GM12873 (cell line): ENCODE measurements at regions not wholly inside any gene's neighbourhood (a gene's known extent, or its start where the extent isn't known, plus 50 kb on each side); places are given as distances from the start of the nearest gene placed in this dataset.

Experiments
- TF ChIP-seq, protein P1 (sequence below): IDR thresholded peaks from 2 replicates; pipeline ENCODE4 v1.5.1; 2012; ENCODE audit warnings: low read depth, mild to moderate bottlenecking, moderate library complexity, low read length, control low read depth; ENCODE audit not compliant: insufficient read depth; ENCODE audit errors: missing control alignments

DNA sequence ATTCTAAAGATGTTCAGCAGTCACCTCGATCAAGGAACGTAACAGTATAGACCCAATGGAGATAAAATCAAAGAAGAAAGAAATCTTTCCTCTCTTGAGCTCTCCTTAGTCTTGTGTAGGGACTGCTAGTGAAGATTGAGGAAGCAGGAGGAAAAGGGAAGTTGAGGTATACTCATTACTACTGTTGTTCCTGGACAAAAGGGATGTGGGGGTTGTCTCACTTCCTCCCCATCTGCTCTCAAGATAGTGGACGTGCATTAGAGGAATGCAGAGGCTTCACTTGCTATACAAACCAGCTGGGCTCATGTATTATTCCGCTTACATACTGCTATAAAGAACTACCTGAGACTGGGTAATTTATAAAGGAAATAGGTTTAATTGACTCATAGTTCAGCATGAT is 208.9 kb upstream of the ARHGEF9 start:
- TF ChIP-seq, protein P1, sequence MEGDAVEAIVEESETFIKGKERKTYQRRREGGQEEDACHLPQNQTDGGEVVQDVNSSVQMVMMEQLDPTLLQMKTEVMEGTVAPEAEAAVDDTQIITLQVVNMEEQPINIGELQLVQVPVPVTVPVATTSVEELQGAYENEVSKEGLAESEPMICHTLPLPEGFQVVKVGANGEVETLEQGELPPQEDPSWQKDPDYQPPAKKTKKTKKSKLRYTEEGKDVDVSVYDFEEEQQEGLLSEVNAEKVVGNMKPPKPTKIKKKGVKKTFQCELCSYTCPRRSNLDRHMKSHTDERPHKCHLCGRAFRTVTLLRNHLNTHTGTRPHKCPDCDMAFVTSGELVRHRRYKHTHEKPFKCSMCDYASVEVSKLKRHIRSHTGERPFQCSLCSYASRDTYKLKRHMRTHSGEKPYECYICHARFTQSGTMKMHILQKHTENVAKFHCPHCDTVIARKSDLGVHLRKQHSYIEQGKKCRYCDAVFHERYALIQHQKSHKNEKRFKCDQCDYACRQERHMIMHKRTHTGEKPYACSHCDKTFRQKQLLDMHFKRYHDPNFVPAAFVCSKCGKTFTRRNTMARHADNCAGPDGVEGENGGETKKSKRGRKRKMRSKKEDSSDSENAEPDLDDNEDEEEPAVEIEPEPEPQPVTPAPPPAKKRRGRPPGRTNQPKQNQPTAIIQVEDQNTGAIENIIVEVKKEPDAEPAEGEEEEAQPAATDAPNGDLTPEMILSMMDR = no peak

DNA sequence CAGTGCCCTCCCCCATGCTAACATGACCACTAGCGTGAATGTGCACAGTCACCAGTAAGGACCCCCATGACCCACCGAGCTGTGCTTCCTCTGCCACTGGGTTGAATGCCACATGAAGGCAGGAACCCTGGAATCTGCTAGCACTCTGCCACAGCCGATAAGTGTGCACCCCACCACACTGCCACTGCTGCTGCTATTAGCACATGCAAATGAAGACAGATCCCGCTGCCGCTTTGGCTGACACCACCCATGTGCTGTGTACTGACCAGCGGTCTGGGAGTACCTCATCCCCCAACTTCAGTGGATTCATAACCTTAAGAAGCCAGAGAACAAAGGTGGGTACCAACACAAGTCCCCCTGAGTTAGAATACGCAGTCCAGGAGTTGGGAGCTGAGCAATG is 200.9 kb upstream of the ARHGEF9 start:
- TF ChIP-seq, protein P1 = no peak

DNA sequence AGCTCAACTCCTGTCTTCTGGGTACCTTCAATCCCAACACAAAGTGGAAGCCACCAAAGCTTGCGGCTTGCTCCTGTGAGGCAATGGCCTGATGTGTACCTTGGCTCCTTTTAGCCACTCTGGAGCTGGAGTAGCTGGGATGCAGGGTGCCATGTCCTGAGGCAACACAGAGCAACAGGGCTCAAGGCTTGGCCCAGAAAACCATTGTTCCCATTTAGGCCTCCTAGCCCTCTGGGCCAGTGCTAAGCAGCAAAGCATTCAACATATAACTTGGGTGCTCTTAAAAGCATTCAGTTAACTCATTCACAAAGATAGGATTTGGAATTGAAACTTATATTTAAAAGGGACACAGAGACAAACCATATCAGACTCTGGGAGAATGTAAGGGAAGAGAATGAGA is 194.5 kb upstream of the ARHGEF9 start:
- TF ChIP-seq, protein P1 = no peak

DNA sequence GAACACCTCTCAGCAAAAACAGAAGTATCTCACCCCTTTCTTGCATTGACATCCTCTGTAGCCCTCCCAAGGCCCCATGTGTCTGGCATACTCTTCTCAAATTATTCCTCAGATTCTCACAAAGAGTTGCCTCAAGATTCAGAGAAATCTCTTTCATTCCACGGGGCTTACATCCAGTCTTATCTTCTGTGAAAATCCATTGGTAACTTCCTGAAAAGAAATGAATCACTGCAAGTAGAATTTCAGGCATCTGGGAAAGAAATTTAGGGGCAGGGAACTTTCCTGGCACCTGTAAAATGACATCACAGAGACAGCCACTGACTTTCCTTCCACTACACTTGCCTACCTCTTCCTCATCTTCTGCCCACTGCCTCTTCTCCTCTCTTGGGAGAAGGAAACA is 182.5 kb upstream of the ARHGEF9 start:
- TF ChIP-seq, protein P1 = no peak

DNA sequence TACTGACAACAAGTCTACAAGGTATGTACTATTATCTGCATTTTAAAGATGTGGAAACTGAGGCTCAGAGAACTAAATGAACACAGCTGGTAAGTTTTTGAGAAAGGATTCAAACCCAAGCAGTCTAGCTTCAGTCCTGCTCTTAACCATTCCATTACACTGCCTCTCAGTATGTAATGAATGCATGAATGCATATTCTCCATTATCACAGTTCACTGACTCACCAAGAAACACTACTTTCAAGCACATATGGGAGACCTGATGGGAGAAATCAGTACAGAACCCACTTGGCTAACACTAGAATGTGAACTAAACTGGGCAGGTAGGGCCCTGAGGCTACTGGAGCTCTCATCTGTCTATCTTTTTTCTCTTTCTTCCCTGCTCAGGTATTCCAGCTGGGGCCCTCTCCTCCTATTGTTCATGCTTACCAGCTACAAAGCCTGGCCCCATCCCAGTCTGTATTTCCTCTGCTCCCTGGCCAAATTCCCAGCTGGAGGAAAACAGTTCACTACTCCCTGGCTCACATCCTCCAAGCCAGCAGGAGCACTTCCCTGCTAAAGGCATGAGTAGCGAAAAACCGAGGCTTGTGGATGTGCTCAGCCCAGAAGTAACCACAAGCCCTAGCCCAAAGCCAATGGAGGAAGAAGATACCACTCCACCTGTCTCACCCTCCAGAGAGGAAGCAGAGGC is 178.2 kb upstream of the ARHGEF9 start:
- TF ChIP-seq, protein P1 = no peak

DNA sequence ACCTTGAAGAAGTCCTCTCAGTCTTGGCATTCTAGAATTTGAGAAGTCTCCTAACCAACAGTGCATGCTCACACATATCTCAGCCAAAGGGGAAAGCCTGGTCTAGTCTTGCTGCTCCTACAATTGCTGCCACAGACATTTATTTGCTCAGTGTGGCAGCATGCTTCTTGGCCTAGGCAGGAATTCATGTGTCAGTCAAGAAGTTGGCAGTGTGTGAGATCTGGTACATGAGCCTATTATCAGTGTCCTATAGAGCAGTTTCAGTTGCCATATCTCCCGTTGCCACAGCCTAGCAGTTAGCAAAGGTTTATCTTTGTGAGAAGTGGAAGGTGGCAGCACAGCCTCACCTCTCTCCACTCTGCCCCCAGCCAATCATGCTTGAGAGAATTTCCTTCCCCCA is 176.9 kb upstream of the ARHGEF9 start:
- TF ChIP-seq, protein P1 = no peak

DNA sequence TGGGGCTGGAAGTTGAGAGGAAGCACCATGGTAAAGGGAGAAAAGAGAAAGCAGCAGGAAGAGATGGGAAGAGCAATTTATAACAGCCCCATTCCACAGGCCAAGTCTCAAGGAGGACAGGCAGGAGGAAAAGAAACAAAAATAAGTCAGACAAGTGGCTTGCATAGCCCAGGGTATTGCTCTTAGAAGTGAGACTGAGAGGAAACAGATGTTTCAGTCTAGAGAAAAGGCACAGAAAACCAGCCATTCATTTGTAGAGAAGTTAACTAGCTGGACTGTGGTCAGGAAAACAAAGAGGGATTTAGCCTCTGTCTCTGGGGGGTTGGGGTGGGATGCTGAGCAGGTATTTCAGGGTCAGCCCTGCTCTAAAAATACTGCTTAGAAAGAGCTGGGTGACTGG is 175.0 kb upstream of the ARHGEF9 start:
- TF ChIP-seq, protein P1 = no peak
